NCI-H446 (cell line): ENCODE measurements at regions not wholly inside any gene's neighbourhood (a gene's known extent, or its start where the extent isn't known, plus 50 kb on each side); places are given as distances from the start of the nearest gene placed in this dataset.

Experiments
- DNase-seq, 2 experiments: peaks; one replicate each; lab custom pipeline; 2025; lab: John Stamatoyannopoulos, UW

- DNase-seq = no peak
Measured at GRCh38 chr4:62360156-62360545, 1160.0 kb downstream of the ADGRL3 start.

GRCh38 chr4:62359441-62360155, 1159.5 kb downstream of the ADGRL3 start:
- DNase-seq = no peak

- DNase-seq = no peak
Measured at GRCh38 chr4:62344915-62345314, 1144.8 kb downstream of the ADGRL3 start.

GRCh38 chr4:62344474-62344873, 1144.3 kb downstream of the ADGRL3 start:
- DNase-seq = no peak

GRCh38 chr4:62342346-62342745, 1142.2 kb downstream of the ADGRL3 start:
- no peak for DNase-seq

GRCh38 chr4:62328526-62328925, 1128.4 kb downstream of the ADGRL3 start:
- no peak for DNase-seq

- no peak for DNase-seq
Measured at GRCh38 chr4:62327612-62328297, 1127.6 kb downstream of the ADGRL3 start.

- DNase-seq = peak; percentile 84 to 93
Measured at GRCh38 chr4:62324215-62324614, 1124.1 kb downstream of the ADGRL3 start.

- DNase-seq = no peak
Measured at GRCh38 chr4:62320612-62321011, 1120.5 kb downstream of the ADGRL3 start.

- no peak for DNase-seq
Measured at GRCh38 chr4:62302710-62303109, 1102.6 kb downstream of the ADGRL3 start.

- no peak for DNase-seq
Measured at GRCh38 chr4:62301500-62301899, 1101.4 kb downstream of the ADGRL3 start.

- DNase-seq = no peak
Measured at GRCh38 chr4:62293551-62293950, 1093.4 kb downstream of the ADGRL3 start.

GRCh38 chr4:62292911-62293310, 1092.8 kb downstream of the ADGRL3 start:
- no peak for DNase-seq

- no peak for DNase-seq
Measured at GRCh38 chr4:62288808-62289541, 1088.8 kb downstream of the ADGRL3 start.

- DNase-seq = no peak
Measured at GRCh38 chr4:62285026-62285425, 1084.9 kb downstream of the ADGRL3 start.

GRCh38 chr4:62279689-62280088, 1079.6 kb downstream of the ADGRL3 start:
- DNase-seq = no peak

- no peak for DNase-seq
Measured at GRCh38 chr4:62275470-62275869, 1075.3 kb downstream of the ADGRL3 start.

GRCh38 chr4:62274782-62275181, 1074.7 kb downstream of the ADGRL3 start:
- no peak for DNase-seq

GRCh38 chr4:62271107-62271506, 1071.0 kb downstream of the ADGRL3 start:
- DNase-seq = no peak

- DNase-seq = no peak
Measured at GRCh38 chr4:62269918-62270317, 1069.8 kb downstream of the ADGRL3 start.

GRCh38 chr4:62263454-62263853, 1063.3 kb downstream of the ADGRL3 start:
- no peak for DNase-seq

- DNase-seq = peak; percentile 4 to 36
Measured at GRCh38 chr4:62262676-62263075, 1062.5 kb downstream of the ADGRL3 start.

- DNase-seq = no peak
Measured at GRCh38 chr4:62260254-62260653, 1060.1 kb downstream of the ADGRL3 start.
